PC-9 (cell line): ENCODE measurements at regions not wholly inside any gene's neighbourhood (a gene's known extent, or its start where the extent isn't known, plus 50 kb on each side); places are given as distances from the start of the nearest gene placed in this dataset.

Experiments used
- BruUV-seq: library from RNA; stranded (reverse); fragments of 400-500 nt; replicated peaks from 2 replicates; lab custom pipeline; 2021; lab: Mats Ljungman, UMichigan
- CTCF ChIA-PET: fragments of 300-600 bp; sonication (Branson Sonifier 250); formaldehyde crosslinking; loops from one replicate; lab custom pipeline; 2022; ENCODE audit warnings: antibody characterized with exemption; lab: Charles Lee
- POLR2A ChIA-PET: fragments of 300-600 bp; sonication (Branson Sonifier 250); formaldehyde crosslinking; loops from one replicate; lab custom pipeline; 2022; ENCODE audit warnings: antibody characterized with exemption; ENCODE audit not compliant: unreplicated experiment; lab: Charles Lee
- DNase-seq, 2 experiments: peaks; one replicate each; pipeline versions ENCODE4 v3.0.0 to v3.0.0-alpha.2; 2015 to 2022; ENCODE audit warnings: mixed read lengths in 1 of 2
- H2AFZ ChIP-seq: fragments of 200-600 bp; sonication (generic); 2 replicates; pipeline ENCODE4 v1.8.1; 2017; ENCODE audit warnings: antibody characterized with exemption
- H3F3A ChIP-seq: fragments of 200-600 bp; sonication (generic); 2 replicates; pipeline ENCODE4 v1.8.1; 2017; ENCODE audit warnings: antibody characterized with exemption, mild to moderate bottlenecking, low read depth; ENCODE audit not compliant: insufficient read depth
- H3K27ac ChIP-seq: fragments of 200-600 bp; sonication (generic); 2 replicates; pipeline ENCODE4 v1.6.1; 2016; ENCODE audit warnings: mixed run types
- H3K27me3 ChIP-seq: fragments of 200-600 bp; sonication (generic); 2 replicates; pipeline ENCODE4 v1.6.1; 2016; ENCODE audit warnings: low read depth, mixed run types; ENCODE audit not compliant: insufficient read depth
- H3K36me3 ChIP-seq: fragments of 200-600 bp; sonication (generic); 2 replicates; pipeline ENCODE4 v1.6.1; 2016; ENCODE audit warnings: low read depth, mixed run types
- H3K4me1 ChIP-seq: fragments of 200-600 bp; sonication (generic); replicated peaks from 2 replicates; pipeline ENCODE4 v1.6.1; 2016; ENCODE audit warnings: mixed run types; ENCODE audit not compliant: insufficient read depth
- H3K4me2 ChIP-seq: fragments of 200-600 bp; sonication (generic); 2 replicates; pipeline ENCODE4 v1.6.1; 2017; ENCODE audit warnings: mixed run types
- H3K4me3 ChIP-seq: fragments of 200-600 bp; sonication (generic); 2 replicates; pipeline ENCODE4 v1.6.1; 2016; ENCODE audit warnings: mixed run types
- H3K79me2 ChIP-seq: fragments of 200-600 bp; sonication (generic); 2 replicates; pipeline ENCODE4 v1.6.1; 2017; ENCODE audit warnings: low read depth, mixed run types
- H3K9me2 ChIP-seq: fragments of 200-600 bp; sonication (generic); 2 replicates; pipeline ENCODE4 v1.8.1; 2017; ENCODE audit warnings: mild to moderate bottlenecking; ENCODE audit not compliant: insufficient read depth
- H3K9me3 ChIP-seq: fragments of 200-600 bp; sonication (generic); 2 replicates; pipeline ENCODE4 v1.8.1; 2016; ENCODE audit warnings: low read depth; ENCODE audit not compliant: insufficient read depth
- H4K20me1 ChIP-seq: fragments of 200-600 bp; sonication (generic); 2 replicates; pipeline ENCODE4 v1.8.1; 2017; ENCODE audit not compliant: insufficient read depth
- EZH2 ChIP-seq: fragments of 200-600 bp; sonication (generic); IDR thresholded peaks from 2 replicates; pipeline ENCODE4 v1.8.0; 2017; ENCODE audit warnings: antibody characterized with exemption, low read depth
- intact Hi-C: fragments of 100-400 bp; cut with micrococcal nuclease; formaldehyde crosslinking; loops from one replicate; pipeline ENCODE4 v1.10.0; 2022; ENCODE audit not compliant: unreplicated experiment
- TF ChIP-seq, protein P1 (sequence below): fragments of 200-600 bp; sonication (generic); conservative IDR thresholded peaks from 2 replicates; pipeline ENCODE4 v1.6.1; 2017; ENCODE audit warnings: mixed run types, antibody characterized with exemption, mild to moderate bottlenecking, moderate library complexity

GRCh38 chr2:8039732-8040131 is 642.1 kb upstream of the ID2 start:
- no peaks in the 10 kb centered on the region for H3F3A ChIP-seq
- no peak for DNase-seq
- ChIA-PET CTCF (no interaction called here), POLR2A (no interaction called here)
- no peaks in the 10 kb centered on the region for H3K79me2 ChIP-seq
- no peak overlapping the region for H2AFZ ChIP-seq
- BruUV-seq: no TSS peak
- H3K27me3 ChIP-seq: no peaks in the 10 kb centered on the region
- no peaks in the 10 kb centered on the region for H3K9me2 ChIP-seq
- TF ChIP-seq, protein P1, sequence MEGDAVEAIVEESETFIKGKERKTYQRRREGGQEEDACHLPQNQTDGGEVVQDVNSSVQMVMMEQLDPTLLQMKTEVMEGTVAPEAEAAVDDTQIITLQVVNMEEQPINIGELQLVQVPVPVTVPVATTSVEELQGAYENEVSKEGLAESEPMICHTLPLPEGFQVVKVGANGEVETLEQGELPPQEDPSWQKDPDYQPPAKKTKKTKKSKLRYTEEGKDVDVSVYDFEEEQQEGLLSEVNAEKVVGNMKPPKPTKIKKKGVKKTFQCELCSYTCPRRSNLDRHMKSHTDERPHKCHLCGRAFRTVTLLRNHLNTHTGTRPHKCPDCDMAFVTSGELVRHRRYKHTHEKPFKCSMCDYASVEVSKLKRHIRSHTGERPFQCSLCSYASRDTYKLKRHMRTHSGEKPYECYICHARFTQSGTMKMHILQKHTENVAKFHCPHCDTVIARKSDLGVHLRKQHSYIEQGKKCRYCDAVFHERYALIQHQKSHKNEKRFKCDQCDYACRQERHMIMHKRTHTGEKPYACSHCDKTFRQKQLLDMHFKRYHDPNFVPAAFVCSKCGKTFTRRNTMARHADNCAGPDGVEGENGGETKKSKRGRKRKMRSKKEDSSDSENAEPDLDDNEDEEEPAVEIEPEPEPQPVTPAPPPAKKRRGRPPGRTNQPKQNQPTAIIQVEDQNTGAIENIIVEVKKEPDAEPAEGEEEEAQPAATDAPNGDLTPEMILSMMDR: no peak
- TF ChIP-seq EZH2: no peak
- H3K9me3 ChIP-seq: no peaks in the 10 kb centered on the region
- intact Hi-C loops: no loop called here
- H3K4me3 ChIP-seq: no peak overlapping the region
- no peaks in the 10 kb centered on the region; the same call in 1 of the 2 replicates for H4K20me1 ChIP-seq
- no peaks in the 10 kb centered on the region for H3K36me3 ChIP-seq
- no peak overlapping the region for H3K4me2 ChIP-seq
- no peaks in the 10 kb centered on the region for H3K4me1 ChIP-seq
- H3K27ac ChIP-seq: no peak overlapping the region

DNA sequence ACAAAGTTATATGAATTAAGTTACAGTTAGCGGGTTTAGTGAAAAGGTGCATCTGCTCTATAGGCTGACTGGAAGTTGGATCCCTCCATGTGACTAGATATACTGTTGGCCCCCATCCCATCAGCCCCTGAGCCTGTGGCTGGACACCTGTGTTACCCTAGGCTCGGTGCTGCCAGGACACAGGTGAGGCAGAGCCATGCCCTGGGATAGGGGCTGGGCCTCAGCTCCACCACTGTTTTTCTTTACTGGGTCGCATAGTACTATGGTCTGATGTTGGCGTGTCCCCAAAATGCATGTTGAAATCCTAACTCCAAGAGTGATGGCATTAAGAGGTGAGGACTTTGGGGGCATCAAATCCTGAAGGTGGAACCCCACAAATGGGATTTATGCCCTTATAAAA is 638.6 kb upstream of the ID2 start:
- intact Hi-C loops: no loop called here
- Histone ChIP-seq H2AFZ (no peak overlapping the region), H3K4me1 (no peaks in the 10 kb centered on the region), H3K27me3 (no peaks in the 10 kb centered on the region), H3K4me2 (no peak overlapping the region), H3K27ac (no peak overlapping the region), H3K9me2 (no peaks in the 10 kb centered on the region), H3K36me3 (no peaks in the 10 kb centered on the region), H3K4me3 (no peak overlapping the region), H3K9me3 (no peaks in the 10 kb centered on the region), H3F3A (no peaks in the 10 kb centered on the region), H3K79me2 (no peaks in the 10 kb centered on the region), H4K20me1 (no peaks in the 10 kb centered on the region; the same call in 1 of the 2 replicates)
- POLR2A ChIA-PET: no interaction called here
- CTCF ChIA-PET: no interaction called here
- TF ChIP-seq EZH2: no peak
- TF ChIP-seq, protein P1: no peak
- no peak for DNase-seq
- no TSS peak for BruUV-seq

DNA sequence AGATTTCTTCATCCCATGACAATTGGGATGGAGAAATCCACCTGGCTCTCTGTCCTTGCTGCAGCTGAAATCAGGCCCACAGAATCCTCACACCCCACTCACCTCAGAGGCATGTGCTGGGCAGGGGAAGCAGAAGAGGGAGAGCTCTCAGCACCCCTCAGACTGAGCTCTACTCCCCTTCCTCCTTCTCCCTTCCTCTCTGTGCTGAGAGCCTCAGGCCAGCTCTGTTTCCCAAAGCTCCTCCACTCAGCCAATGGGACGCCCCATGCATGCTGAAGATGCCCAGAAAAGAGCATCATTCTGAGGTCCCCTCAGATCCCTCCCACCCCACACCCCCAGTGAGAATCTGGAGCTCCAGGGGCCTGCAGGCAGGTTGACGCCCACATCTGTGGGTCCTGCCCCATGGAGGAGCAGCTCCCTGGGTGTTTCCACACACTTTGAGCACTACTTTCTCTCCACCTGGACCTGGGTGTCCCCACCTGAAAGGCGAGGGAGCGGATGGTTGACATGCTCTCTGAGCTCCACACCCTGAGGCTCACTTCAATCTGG is 637.7 kb upstream of the ID2 start:
- H3K4me1 ChIP-seq: no peaks in the 10 kb centered on the region
- no peak overlapping the region for H2AFZ ChIP-seq
- no peak for DNase-seq
- H3K36me3 ChIP-seq: no peaks in the 10 kb centered on the region
- TF ChIP-seq EZH2: no peak
- TF ChIP-seq, protein P1: no peak
- ChIA-PET POLR2A (no interaction called here), CTCF (no interaction called here)
- H3K27me3 ChIP-seq: no peaks in the 10 kb centered on the region
- H3K9me3 ChIP-seq: no peaks in the 10 kb centered on the region
- no peak overlapping the region for H3K4me2 ChIP-seq
- BruUV-seq: no TSS peak
- no peaks in the 10 kb centered on the region for H3K79me2 ChIP-seq
- no peak overlapping the region for H3K27ac ChIP-seq
- H3F3A ChIP-seq: no peaks in the 10 kb centered on the region
- H3K4me3 ChIP-seq: no peak overlapping the region
- H3K9me2 ChIP-seq: no peaks in the 10 kb centered on the region
- intact Hi-C loops: no loop called here
- no peaks in the 10 kb centered on the region; the same call in 1 of the 2 replicates for H4K20me1 ChIP-seq
